ENCODE measurements at regions not wholly inside any gene's neighbourhood (a gene's known extent, or its start where the extent isn't known, plus 50 kb on each side); places are given as distances from the start of the nearest gene placed in this dataset.

DNA sequence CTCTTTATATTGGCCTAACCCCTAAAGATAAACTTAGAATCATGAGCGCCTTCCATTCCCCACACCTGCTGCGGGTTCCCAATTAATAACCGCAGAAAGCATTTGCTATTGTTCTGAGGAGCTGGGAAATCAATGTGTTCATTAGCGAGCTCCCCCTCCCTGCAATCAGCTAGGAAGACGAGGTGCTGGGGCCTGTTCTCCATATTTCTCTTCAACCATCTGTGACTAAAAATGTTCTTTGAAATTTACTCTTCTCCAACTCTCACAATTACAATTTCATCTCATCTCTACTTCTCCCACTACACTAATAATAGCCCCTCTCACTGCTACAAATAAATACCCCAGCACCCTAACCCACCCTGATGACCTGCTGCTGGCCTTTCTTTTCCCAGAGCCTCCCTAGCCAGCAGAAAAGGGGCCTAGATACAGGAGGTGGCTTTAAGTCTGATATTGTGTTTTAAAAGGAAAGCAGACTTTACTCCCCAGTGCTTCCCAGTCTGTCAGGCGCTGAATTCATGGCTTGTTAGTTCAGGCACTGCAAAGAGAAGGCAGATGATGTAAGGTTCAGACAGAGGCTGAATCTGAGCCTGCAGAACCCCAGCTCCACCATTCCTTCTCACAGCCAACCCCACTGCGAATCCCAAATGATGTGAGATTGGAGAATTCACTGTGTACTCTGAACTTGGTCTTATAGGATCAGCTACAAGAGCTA is 477.5 kb upstream of the DAB1 start:
- DNase-seq = no peak

DNA sequence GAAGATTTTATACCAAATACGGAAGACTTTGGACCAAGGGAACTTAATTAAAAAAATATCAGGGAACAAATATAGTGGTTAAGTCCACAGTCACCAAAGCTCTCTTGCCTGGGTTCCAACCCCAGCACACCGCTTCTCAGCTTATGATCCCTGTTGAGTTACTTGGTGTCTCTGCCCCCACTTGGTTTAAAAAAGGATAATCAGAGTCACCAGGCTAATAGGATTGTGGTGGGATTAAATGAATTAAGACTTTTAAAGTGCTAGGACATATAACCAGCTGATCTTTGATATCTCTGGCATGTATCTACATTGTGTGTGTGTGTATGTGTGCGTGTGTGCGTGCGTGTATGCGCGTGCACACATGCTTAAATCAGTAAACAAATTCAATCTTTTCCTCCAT is 474.7 kb upstream of the DAB1 start:
- DNase-seq = no peak

DNA sequence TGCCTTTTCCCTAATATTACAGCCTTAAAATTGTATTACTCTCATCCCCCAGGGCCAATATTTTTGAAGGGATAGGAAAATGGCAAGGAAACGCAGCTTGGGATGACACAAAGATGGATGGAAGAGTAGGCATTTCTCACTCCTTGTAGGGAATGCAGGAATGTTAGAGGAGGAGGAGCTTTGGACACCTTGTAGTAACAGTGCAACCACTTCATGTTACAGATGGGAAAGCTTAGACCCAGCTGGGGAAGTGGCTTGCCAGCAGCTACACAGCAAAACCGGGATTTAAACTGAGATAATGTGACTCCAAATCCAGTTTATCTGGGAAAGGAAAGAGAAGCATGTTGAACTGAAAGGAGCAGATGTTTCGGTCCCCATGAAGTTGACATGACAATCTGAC is 473.7 kb upstream of the DAB1 start:
- no peak for DNase-seq

DNA sequence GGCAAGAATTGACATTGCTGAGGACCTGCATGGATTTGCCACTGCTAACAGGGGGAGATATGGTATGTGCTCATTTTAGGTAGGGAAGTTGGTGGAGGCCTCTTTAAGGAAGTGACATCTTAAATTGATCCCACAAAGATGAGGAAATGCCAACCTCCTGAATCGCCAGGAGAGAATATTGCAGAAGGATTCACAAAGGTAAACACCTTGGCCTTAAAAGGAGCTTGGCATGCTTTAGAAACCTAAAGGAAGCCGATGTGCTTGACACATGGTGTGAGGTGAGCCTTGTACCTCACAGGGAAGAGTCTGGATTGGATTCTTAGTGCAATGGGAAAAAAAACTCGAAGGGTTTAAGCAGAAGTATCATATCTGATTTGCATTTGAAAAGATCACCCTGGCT is 470.5 kb upstream of the DAB1 start:
- DNase-seq = no peak

DNA sequence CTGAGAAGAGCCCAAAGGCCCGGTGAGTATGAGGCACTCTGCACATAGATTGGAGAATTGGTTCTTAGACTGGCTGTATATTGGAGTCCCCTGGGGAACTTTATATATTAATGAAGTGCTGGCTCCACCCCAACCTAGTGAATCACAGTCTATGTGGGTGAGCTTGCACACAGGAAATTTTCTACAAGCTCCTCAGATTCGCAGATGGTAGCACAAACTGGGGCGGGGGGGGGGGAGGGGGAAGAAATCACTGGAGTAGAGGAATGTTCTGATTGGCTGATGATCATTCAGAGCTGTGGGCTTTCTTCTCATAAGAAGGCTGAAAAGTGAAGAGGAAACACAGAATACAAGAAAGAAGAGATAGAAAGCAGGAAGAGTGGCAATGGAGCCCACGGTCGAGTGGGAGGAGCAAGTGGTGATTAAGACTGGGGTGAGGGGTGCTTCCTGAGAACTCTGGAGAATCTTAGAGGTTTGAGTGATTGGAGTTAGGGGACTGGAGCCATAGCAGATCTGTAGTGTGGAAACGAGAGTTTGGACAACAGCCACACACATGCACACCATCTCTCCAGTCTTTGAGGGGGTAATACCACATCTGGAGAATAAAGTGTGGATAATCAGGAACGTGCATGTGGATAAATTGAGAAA is 465.9 kb upstream of the DAB1 start:
- DNase-seq = no peak

DNA sequence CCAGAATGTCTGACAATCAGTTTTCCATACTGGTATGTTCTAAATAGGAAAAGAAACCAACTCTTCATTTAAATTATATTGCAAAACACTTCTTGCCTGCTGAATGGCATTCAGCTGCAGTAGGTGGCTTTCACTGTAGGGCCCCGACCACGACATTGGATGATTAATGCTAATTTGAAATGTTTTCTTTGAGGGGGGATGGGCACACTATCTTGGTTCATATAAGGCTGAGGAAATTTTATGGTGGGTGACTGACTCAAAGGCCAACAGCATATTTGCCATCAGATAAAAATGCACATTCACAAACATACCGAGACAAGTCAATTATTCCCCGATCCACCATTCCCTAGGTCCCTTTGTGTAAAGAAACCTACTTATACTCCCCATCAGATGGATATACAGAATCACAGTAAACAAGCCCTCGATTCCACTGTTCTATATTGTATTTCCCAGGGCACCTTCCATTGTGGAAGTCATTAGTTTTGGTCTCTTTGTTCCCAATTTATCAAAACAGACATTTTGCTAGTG is 464.2 kb upstream of the DAB1 start:
- DNase-seq = no peak

DNA sequence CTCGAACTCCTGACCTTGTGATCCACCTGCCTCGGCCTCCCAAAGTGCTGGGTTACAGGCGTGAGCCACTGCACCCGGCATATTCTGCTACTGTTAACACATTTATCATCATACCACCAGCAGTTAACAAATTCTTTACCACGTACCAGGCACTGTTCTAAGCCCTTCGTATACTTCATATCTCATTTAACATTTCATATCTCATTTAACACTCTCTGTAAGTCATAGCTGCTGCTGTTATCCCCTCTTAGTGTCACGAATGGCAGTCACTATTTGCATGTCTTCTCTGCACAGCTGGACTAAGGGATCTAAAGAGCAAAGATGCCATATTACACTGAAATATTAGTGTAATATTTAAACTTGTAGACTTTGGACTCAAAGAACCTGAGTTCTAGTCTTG is 462.5 kb upstream of the DAB1 start:
- DNase-seq = no peak

DNA sequence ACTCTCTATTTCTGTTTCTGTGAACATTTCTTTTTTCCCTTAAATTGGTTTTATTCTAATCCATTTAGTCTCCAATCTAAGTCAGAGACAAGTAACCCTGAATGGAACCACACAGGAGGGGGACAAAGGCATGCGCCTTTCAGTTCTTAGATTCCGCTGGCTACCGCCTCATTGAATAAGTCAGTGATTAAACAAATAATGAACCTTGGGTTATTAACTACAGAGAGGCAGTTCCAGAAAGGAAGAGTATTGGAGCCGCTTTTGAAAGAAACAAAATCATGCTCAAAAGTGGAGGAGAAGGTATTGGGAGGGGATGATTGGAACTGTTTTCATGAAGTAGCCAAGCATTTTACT is 459.8 kb upstream of the DAB1 start:
- DNase-seq = no peak

DNA sequence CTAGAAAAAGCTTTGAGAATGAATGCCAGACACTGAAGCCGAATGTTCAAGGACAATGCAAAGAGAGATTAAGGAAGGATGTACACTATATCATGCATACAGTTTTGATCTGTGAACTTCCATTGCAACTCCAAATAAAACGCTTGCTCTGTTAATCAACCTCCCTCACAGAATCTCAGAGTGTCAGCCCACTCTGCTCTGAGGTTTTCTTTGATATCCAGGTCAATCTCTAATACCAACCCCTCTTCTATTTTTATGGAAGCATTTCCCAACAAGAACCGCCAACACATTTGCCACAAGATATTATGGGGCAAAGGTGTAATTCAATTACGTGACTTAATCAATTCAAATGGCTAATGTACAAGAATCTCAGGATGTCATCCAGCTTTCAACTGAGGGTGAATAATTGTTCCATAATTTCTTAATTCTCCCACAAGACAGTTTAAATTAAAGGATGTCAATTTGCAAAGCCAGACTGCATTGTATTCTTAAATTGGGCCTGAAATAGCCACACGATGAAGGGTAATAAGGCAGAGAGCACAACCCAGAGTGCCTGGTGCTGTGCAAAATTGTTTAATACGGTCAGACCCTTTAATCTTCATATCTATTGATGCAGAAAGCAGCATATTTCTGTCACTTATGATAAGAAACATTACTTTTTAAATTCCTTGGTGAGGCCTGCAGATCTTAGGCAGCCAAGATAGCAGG is 459.2 kb upstream of the DAB1 start:
- DNase-seq = no peak

DNA sequence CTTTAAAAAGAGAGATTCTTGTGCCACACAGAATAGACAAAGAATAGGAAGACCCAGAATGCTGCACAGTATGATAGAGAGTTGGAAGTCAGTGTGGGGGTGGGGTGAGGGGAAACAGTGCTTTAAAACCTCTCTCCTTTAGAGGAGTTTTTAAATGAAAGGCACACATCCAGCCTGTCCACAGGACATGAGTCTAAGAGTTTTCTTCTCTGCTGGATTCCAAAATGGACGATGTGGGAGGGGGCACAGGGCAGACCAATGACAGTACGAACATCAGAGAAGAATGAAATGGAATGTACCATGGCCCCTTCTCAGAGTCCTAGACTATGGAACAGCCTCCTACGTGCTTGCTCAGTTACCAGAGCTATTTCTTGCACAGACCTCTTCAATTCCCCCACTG is 458.2 kb upstream of the DAB1 start:
- no peak for DNase-seq

DNA sequence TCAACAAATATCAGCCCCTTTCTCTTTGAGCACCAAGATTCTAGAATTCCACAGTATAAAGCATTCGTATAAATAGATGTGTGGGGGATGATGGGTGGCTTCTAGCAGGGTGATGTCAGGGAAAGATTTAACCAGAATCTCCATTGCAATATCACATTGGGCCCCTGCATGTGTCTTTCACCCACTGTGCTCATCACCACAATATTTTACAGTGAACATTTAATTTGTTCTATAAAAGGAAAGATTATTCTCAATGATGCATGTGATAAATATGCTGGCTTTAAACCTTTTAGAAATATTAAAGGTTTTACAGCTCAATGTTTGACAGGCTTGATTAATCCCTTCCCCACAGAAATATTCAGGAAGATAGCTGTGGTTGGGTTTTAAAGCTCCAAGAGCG is 457.8 kb upstream of the DAB1 start:
- DNase-seq = no peak

DNA sequence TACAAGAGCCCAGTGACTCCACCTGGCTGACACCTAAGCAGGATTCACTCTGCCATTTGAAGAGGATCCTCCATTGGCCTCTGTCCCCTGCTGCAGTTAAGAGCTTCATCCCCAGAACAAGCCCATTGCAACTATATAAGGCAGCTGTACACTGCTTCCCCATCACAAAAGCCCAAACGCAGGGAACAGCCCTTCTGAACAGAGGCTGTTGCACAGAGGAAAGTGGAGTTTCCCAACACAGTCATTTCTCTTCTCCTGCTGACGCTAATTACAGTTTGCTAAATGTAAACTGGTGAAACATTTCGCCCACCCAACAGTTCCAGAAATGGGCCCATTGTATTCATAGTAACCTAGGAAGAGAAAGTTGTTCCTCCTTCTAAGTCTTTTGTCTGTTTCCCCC is 455.8 kb upstream of the DAB1 start:
- DNase-seq = no peak

DNA sequence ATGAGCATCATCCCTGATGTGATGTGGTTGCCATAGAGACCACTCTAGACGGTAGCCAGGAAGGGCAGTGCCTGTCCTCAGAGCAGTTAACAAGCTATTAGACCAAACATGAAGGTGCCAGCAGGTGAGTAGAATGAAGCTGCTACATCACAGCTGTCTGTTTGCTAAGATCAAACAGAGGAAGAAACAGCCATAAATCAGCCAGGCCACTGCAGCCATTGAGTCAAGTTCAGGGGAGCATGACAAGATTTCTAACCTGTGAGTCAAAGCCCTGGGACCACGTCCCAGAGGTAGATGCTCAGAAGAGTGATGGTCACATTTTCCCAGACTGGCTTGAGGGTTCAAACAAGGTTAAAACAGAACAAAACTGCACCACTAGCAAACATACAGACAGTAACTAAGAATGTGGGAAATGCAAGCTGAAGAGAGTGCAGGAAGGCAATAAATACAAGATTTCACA is 450.6 kb upstream of the DAB1 start:
- no peak for DNase-seq

DNA sequence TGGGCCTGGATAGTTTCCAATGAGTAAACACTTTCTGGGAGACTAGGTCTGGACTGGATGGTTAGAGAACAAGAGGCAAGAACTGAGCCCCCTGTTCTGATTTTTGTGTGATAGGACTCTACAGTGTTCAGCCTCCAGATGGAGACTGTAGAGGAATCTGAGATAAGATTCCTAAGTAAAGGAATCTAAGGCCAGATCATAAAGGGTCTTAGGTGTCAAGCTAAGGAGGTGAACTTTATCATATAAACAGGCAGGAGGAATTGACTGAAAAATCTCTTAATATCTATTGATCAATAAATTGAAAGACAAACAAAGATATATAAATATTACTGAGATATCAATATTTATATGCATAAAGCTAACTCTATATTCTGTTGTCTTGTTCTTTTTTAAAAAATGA is 449.1 kb upstream of the DAB1 start:
- DNase-seq = no peak

DNA sequence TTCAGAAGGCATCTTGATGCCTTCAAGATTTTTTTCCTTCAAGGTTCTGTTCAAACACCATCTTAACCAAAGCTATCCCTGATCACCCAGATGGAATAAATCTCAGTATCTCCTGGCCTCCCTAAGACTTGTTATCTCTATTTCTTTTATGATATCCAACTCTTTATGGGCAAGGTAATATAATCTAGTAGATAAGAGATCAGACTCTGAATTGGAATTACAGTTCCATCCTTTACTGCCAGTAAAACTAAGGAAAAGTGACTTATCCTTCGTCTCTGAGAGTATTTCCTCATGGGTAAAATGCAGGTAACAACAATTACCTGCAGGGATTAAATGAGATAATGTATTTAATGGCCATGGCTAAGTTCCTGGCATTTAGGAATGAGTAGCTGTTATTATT is 445.0 kb upstream of the DAB1 start:
- DNase-seq = no peak

DNA sequence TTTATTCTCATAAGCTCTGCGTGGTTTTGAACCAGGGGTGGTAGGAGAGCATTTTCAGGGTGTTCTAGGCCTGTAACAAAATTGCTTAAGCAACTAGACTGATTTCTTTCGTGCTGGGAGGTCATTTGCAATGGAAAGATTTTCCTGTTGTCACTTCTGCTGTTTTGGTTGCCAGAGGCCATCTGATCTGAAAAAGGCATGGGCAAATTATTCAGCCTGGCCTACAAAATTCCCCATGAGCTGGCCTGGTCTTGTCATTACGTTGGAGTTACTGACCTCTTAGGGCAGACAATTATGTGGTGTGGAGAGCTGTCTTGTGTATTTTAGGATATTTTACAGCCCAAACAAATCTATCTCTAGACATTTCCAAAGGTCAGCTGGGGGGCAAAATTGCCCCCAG is 444.4 kb upstream of the DAB1 start:
- DNase-seq = no peak

DNA sequence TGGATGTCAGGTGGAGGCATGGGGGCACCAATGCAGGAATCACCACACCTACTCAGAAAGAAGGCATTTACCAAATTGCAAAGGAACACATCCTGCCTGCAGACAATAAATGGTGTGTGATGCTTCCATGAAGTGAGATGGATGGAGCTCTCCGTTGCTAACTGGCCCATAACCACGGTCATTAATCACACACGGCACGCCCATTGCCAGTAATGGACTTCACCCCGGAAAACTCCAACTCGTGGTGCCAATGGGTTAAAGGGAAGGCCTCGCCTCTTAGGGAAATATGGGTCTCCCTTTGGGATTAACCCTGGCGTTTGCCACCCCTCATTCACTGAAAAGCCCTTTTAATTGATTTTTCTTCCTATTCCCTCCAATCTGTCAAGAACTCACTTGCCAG is 443.1 kb upstream of the DAB1 start:
- DNase-seq = no peak

DNA sequence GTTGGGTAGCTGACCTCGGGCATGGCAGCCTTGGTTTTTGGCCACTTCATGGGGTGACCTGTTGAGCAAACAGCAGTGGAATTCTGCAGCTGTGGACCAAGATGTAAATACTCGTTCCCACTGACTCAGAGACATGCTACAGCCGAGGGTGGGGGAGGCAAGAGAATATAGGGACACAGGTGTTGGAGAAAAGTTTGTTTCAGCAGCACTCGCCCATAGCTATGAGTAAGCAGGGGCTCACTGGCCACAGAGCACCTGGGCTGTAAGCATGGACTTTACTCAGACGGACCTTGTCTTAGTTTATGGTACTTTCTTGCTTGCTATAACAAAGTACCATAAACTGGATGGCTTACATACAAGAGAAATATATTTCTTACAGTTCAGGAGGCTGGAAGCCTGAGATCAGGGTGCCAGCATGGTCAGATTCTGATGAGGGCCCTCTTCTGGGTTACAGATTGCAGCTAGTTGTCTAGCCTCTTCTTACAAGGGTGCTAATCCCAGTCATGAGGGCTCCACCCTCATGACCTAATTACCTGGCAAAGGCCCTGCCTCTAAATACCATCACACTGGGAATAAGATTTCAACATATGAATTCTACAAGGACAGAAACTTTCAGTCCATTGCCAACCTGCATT is 437.2 kb upstream of the DAB1 start:
- no peak for DNase-seq

DNA sequence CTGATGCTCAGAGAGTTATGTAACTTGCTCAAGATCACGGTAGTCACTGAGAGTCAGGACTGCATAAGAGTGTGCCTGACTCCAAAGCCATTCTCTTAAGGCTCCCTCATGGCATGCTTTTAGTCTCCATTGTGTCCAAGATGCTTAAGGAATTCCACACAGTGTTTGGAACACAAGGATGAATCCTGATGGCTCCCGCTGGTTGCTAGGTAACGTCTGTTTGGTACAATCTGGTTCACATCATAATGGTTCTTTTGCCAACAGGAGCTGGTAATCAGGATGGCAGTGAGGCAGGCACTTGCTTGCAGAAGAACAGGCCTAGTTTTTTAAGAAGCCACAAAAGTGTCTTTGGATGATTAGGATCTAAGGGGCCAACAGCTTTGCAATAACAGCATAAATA is 436.5 kb upstream of the DAB1 start:
- DNase-seq = no peak

DNA sequence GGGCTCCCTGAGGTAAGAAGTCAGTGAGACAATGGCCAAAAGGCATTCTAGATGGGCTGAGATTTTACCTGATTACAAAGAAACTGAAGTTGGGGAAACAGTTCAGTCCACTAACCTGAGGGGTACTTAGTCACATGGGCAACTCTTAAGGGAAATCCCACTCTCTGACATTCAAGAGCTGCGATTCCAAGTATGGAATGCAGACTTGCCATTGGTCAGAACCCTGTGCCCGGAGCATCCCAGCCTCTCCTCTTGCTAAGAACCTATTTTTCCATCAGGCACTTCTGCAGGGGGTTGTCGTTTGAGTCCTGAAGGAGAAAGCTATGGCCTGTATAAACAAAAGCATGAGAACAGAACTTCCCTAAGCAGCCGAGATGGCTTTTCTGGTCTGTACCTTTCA is 434.9 kb upstream of the DAB1 start:
- no peak for DNase-seq

DNA sequence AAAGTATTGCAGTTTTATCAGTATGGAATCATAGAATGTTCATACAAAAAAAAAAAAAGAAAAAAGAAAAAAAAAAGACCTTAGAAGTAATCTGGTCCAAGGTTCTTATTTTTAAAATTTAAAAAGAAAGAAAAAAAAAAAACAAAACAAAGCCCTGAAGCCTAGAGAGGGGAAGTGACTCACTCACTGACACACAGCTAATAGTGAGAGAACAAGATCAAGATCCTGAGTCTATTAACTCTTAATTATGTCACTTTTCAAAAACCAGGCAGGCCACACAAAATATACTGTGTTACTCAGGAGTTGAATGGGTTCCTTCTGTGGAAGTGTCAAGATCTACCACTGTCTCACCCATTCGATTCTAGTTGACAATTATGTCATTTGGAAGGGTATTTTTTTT is 433.9 kb upstream of the DAB1 start:
- DNase-seq = no peak

DNA sequence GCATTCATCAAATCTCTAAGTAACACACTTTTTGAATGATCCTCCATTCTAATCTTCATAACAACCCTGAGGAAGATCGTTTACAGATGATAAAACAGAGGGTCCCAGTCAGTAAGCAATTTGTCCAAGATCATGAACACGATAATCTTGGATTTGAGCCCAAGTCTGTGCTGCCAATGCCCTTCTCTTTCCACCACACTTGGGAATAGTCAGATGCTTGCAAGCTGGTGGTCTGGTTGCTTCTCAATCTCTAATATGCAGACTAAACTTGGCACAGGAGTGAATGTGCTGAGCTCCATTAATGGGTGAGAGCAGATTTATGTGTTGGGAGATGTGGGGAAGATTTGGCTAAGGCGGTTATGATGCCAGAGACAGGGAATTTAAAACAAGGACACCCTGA is 430.6 kb upstream of the DAB1 start:
- no peak for DNase-seq

DNA sequence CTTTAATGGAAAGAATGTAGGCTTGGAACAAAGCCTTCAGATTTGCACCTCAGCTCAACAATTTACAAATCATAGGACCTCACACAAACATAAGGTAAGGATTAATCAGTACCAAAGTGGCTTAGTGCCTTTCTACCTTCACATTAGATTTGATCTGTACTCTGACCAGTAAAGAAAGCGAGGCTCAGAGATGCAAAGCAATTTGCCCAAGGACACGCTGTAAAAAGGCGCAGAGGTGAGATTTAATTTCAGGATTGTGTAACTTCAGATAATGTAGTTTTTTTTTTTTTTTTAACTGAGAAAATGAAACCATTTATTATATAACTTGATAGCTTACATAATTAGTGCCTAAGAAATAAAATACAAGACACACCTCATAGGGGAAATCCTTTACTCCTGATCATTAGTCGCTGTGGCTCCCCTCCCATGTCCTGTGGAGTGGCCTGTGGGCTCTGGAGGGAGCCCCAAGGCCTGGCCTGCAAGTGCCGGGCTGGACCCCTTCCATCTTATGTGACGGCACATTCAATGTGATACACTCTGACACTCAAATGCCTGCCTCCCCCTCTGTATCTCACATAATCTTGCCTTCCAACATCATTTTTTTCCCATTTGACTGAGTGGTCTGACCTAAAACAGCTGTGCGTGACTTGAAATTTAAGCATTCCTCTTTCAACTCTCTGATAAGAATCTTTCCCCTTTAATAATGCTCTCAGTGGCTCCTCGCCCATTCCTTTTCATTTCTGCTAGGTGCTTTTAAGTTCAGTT is 426.5 kb upstream of the DAB1 start:
- no peak for DNase-seq
